AG04450 (cell line): ENCODE measurements at regions not wholly inside any gene's neighbourhood (a gene's known extent, or its start where the extent isn't known, plus 50 kb on each side); places are given as distances from the start of the nearest gene placed in this dataset.

Source experiments
- CTCF ChIA-PET: fragments of 300-600, 350-600 bp; formaldehyde crosslinking; extraction: SDS; loops from one replicate; lab custom pipeline; 2022; ENCODE audit warnings: antibody characterized with exemption, inconsistent platforms; lab: Charles Lee
- POLR2A ChIA-PET: fragments of 350-600 bp; formaldehyde crosslinking; extraction: SDS; loops from one replicate; lab custom pipeline; 2021; ENCODE audit warnings: antibody characterized with exemption, inconsistent platforms; lab: Yijun Ruan, JAX
- DNase-seq: peaks from one replicate; pipeline ENCODE4 v3.0.0-alpha.2; 2011; ENCODE audit warnings: low read depth, low spot score
- H3K27ac ChIP-seq: one replicate; pipeline ENCODE4 v1.5.1; 2012; ENCODE audit warnings: low read depth, low read length, control low read depth
- H3K27me3 ChIP-seq: one replicate; pipeline ENCODE4 v1.6.0; 2012; ENCODE audit warnings: low read length; ENCODE audit not compliant: control insufficient read depth, insufficient read depth
- H3K4me3 ChIP-seq: 2 replicates; pipeline ENCODE4 v1.5.1; 2011; ENCODE audit warnings: mild to moderate bottlenecking, low read depth, low read length, control low read depth
- H3K9me3 ChIP-seq: 2 replicates; pipeline ENCODE4 v1.5.1; 2012; ENCODE audit warnings: low read length; ENCODE audit not compliant: control insufficient read depth, insufficient read depth
- TF ChIP-seq, protein P1 (sequence below): IDR thresholded peaks from 2 replicates; pipeline ENCODE4 v1.5.1; 2011; ENCODE audit warnings: low read depth, low read length, control low read depth, inconsistent platforms

DNA sequence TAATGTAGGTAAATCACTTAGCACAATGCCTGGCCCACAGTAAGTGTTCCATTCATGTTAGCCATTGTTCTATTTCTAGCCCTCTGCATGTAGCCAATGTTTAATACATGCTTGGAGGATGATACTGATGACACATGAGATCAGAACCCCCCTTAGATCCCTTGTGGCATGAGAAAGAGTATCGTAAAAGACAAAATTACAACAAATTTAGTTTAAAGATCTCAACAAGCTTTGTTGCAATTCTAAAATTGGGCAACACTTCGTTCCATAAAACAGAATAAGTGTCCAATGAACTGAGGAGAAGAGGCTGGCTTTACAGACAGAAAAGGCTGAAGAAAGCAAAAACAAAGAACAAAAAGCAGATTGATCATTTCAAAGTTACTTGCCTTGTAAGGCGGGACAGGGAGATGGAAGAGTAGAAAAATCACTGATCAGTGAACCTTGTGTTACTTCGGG lies 148.7 kb upstream of the SLC1A4 start:
- no peak overlapping the region for H3K4me3 ChIP-seq
- ChIA-PET CTCF (interaction anchor here (0.6 to 2.2 kb wide), 4 partner anchors 9 to 253 kb away, joined by 4 to 10 read pairs (median 6); no protein-coding TSS in a partner anchor), POLR2A (no interaction called here)
- no peaks in the 10 kb centered on the region for H3K9me3 ChIP-seq
- no peaks in the 10 kb centered on the region for H3K27me3 ChIP-seq
- TF ChIP-seq, protein P1, sequence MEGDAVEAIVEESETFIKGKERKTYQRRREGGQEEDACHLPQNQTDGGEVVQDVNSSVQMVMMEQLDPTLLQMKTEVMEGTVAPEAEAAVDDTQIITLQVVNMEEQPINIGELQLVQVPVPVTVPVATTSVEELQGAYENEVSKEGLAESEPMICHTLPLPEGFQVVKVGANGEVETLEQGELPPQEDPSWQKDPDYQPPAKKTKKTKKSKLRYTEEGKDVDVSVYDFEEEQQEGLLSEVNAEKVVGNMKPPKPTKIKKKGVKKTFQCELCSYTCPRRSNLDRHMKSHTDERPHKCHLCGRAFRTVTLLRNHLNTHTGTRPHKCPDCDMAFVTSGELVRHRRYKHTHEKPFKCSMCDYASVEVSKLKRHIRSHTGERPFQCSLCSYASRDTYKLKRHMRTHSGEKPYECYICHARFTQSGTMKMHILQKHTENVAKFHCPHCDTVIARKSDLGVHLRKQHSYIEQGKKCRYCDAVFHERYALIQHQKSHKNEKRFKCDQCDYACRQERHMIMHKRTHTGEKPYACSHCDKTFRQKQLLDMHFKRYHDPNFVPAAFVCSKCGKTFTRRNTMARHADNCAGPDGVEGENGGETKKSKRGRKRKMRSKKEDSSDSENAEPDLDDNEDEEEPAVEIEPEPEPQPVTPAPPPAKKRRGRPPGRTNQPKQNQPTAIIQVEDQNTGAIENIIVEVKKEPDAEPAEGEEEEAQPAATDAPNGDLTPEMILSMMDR = no peak
- H3K27ac ChIP-seq = no peak overlapping the region
- no peak for DNase-seq

- ChIA-PET POLR2A (no interaction called here), CTCF (interaction anchor here (0.5 to 2.2 kb wide), 3 partner anchors 10 to 394 kb away, joined by 3 to 10 read pairs (median 3); no protein-coding TSS in a partner anchor)
- no peaks in the 10 kb centered on the region for H3K27me3 ChIP-seq
- no peak overlapping the region for H3K4me3 ChIP-seq
- DNase-seq = no peak
- no peaks in the 10 kb centered on the region for H3K9me3 ChIP-seq
- H3K27ac ChIP-seq = no peak overlapping the region
- TF ChIP-seq, protein P1 = no peak
These were observed 147.7 kb upstream of the SLC1A4 start for GRCh38 chr2:64841461-64841860.

DNA sequence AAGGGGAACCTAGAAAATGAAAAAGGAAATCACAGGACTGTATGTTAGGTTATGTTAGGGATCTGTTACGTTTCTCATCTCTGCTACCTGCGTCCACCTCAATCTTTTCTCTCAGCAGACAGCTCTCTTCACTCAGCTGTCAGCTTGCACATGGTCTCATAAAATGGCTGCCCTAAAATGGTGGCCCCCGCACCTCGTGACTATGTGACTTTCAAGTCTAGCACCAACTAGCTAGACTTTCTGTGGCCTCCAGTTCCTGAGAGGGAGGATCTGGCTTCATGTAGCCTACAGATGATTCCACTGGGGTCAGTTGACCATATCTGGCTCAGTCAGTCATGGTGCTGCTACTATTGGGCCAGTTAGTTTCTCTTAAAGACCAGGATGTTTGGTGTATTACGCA lies 147.2 kb upstream of the SLC1A4 start:
- ChIA-PET POLR2A (no interaction called here), CTCF (interaction anchor here (0.7 to 1.1 kb wide), 2 partner anchors 11 to 27 kb away, joined by 3 read pairs; no protein-coding TSS in a partner anchor)
- no peaks in the 10 kb centered on the region for H3K27me3 ChIP-seq
- no peak overlapping the region for H3K4me3 ChIP-seq
- DNase-seq = no peak
- H3K27ac ChIP-seq = no peak overlapping the region
- TF ChIP-seq, protein P1 = no peak
- H3K9me3 ChIP-seq = no peaks in the 10 kb centered on the region

DNA sequence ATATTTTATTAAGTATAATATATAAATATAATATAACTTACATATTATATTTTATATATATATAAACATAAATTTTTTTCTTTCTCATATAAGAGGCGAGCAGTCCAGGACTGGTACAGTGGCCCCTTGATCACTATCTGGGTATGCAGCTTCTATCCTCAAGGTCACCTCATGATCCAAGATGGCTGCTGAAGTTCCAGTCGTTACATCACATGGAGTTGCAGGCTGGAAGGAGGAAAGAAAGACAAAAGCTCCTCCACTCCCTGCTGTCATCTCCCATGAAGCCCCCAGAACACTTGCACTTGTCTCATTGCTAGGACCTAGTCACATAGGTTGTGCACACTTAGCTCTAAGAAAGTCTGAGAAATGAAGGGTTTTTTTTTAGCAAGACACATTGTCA lies 145.1 kb upstream of the SLC1A4 start:
- Histone ChIP-seq H3K27ac (no peak overlapping the region), H3K4me3 (no peak overlapping the region), H3K27me3 (no peaks in the 10 kb centered on the region), H3K9me3 (no peaks in the 10 kb centered on the region; the same call in 1 of the 2 replicates)
- no peak for DNase-seq
- ChIA-PET CTCF (no interaction called here), POLR2A (interaction anchor here (0.7 kb wide), 1 partner anchor 190 kb away, joined by 3 read pairs; the partner anchor contains the start of gene SERTAD2)
- TF ChIP-seq, protein P1 = no peak

- H3K27ac ChIP-seq = no peak overlapping the region
- no peak for DNase-seq
- TF ChIP-seq, protein P1 = no peak
- H3K9me3 ChIP-seq = no peaks in the 10 kb centered on the region; the same call in 1 of the 2 replicates
- POLR2A ChIA-PET = no interaction called here
- H3K4me3 ChIP-seq = no peak overlapping the region
- CTCF ChIA-PET = no interaction called here
- H3K27me3 ChIP-seq = no peaks in the 10 kb centered on the region
These were observed 143.8 kb upstream of the SLC1A4 start for GRCh38 chr2:64845273-64845905.
